ENCODE measurements at regions not wholly inside any gene's neighbourhood (a gene's known extent, or its start where the extent isn't known, plus 50 kb on each side); places are given as distances from the start of the nearest gene placed in this dataset.
"Not testable (repeated sequence)": the region's sequence is repeated elsewhere in the genome, so short reads cannot be mapped to it uniquely, and the experiment has no call there.

GRCh38 chr3:101975415-101975814 is 126.1 kb downstream of the NFKBIZ start:
- not testable (repeated sequence) for TF ChIP-seq CTCF, EP300 (IDR thresholded peaks at IDR 0.05)
